Body of pancreas (tissue), 4 donors: ENCODE measurements at regions not wholly inside any gene's neighbourhood (a gene's known extent, or its start where the extent isn't known, plus 50 kb on each side); places are given as distances from the start of the nearest gene placed in this dataset.

Experiments used
- ATAC-seq: fragments of 150-250 bp; one replicate; pipeline ENCODE4 v1.9.1; 2016
- DNase-seq, 4 donors: peaks; one replicate each; pipeline ENCODE4 v3.0.0-alpha.2; 2019
- H3K27ac ChIP-seq, 4 donors: fragments of 200-600 bp; sonication (generic); 1 replicate in 3 of 4; 2 replicates in 1 of 4; pipeline versions ENCODE4 v1.5.1 to v1.6.1; 2016 to 2019; ENCODE audit warnings: mild to moderate bottlenecking in 1 of 4, mixed read lengths in 1 of 4, moderate library complexity in 1 of 4
- H3K27me3 ChIP-seq, 2 donors: fragments of 200-600 bp; sonication (generic); one replicate each; pipeline ENCODE4 v1.6.0; 2016; ENCODE audit warnings: mild to moderate bottlenecking in 1 of 2
- H3K36me3 ChIP-seq, 2 donors: fragments of 200-600 bp; sonication (generic); replicated peaks in 1 of 2; 2 replicates each; pipeline ENCODE4 v1.5.1; 2016; ENCODE audit warnings: low read depth in 2 of 2; ENCODE audit not compliant: insufficient read depth in 1 of 2
- H3K4me1 ChIP-seq: fragments of 200-600 bp; sonication (generic); one replicate; pipeline ENCODE4 v1.6.0; 2016
- H3K4me3 ChIP-seq, 2 donors: fragments of 200-600 bp; sonication (generic); 1 replicate in 1 of 2; 2 replicates in 1 of 2; pipeline ENCODE4 v1.5.1; 2016 to 2019
- H3K9me3 ChIP-seq, 3 donors: fragments of 200-600 bp; sonication (generic); 1 replicate in 2 of 3; 2 replicates in 1 of 3; pipeline ENCODE4 v1.5.1; 2016
- POLR2A ChIP-seq, 3 donors: fragments of 450-650 bp; IDR thresholded peaks; one replicate each; pipeline ENCODE4 v1.6.1; 2016; ENCODE audit warnings: antibody characterized with exemption in 3 of 3, mild to moderate bottlenecking in 2 of 3
- WGBS, 2 donors: methylation state at CpG; one replicate each; pipeline ENCODE4 v1.1.5; 2017; 5-methylcytosine and 5-hydroxymethylcytosine counted together
- intact Hi-C: fragments of 100-400 bp; cut with DNase I; formaldehyde crosslinking; loops from one replicate; pipeline ENCODE4 v1.15.1; 2023
- TF ChIP-seq, protein P1 (sequence below), 7 experiments: fragments of 450-650 bp in 4 of 7; fragments of 200-600 bp in 3 of 7; sonication (generic) in 3 of 7; IDR thresholded peaks; one replicate each; pipeline ENCODE4 v1.5.1; 2016 to 2019; ENCODE audit warnings: antibody characterized with exemption in 7 of 7

DNA sequence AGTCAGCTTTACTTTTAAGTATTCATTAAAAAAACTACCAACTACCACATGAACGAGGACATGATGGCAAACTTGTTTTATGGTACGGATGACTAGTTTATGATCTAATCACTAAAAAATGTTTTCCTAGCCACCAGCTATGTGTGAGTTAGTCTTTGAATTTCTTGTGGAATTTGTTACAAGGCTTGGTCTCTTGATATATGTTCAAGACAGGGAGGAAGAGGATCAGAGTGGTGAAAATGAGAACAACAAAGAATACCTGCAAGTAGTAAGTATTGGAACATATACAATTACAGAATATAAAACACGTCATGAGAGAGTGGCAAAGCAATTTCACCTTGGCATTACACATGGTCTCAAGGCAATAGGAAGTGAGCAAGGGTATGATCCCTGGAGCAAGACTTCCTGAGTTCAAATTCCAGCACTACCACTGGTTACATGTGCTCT, 548.6 kb upstream of the TLE4 start:
- H3K4me3 ChIP-seq = no peak overlapping the region
- DNase-seq = no peak
- 61 to 62% methylated on average over 3 of the region's 3 CpGs for WGBS, 2 donors
- intact Hi-C loops = no loop called here
- H3K36me3 ChIP-seq = no peaks in the 10 kb centered on the region
- no peaks in the 10 kb centered on the region for H3K9me3 ChIP-seq
- ATAC-seq = no peak
- no peak overlapping the region for H3K27ac ChIP-seq
- TF ChIP-seq, protein P1, sequence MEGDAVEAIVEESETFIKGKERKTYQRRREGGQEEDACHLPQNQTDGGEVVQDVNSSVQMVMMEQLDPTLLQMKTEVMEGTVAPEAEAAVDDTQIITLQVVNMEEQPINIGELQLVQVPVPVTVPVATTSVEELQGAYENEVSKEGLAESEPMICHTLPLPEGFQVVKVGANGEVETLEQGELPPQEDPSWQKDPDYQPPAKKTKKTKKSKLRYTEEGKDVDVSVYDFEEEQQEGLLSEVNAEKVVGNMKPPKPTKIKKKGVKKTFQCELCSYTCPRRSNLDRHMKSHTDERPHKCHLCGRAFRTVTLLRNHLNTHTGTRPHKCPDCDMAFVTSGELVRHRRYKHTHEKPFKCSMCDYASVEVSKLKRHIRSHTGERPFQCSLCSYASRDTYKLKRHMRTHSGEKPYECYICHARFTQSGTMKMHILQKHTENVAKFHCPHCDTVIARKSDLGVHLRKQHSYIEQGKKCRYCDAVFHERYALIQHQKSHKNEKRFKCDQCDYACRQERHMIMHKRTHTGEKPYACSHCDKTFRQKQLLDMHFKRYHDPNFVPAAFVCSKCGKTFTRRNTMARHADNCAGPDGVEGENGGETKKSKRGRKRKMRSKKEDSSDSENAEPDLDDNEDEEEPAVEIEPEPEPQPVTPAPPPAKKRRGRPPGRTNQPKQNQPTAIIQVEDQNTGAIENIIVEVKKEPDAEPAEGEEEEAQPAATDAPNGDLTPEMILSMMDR (IDR thresholded peaks at IDR 0.05) = no peak
- no peak for TF ChIP-seq POLR2A (IDR thresholded peaks at IDR 0.05)
- no peaks in the 10 kb centered on the region for H3K4me1 ChIP-seq
- no peaks in the 10 kb centered on the region for H3K27me3 ChIP-seq

- WGBS, 2 donors = 56 to 57% methylated on average over 3 of the region's 3 CpGs
- intact Hi-C loops = no loop called here
- Histone ChIP-seq H3K9me3 (no peaks in the 10 kb centered on the region), H3K27me3 (no peaks in the 10 kb centered on the region), H3K4me3 (no peak overlapping the region), H3K36me3 (no peaks in the 10 kb centered on the region), H3K4me1 (no peaks in the 10 kb centered on the region), H3K27ac (no peak overlapping the region)
- ATAC-seq (no peak), DNase-seq (no peak)
- TF ChIP-seq, protein P1 (IDR thresholded peaks at IDR 0.05) = no peak
- TF ChIP-seq POLR2A (IDR thresholded peaks at IDR 0.05) = no peak
These were observed 545.4 kb upstream of the TLE4 start for GRCh38 chr9:79026316-79026715.

DNA sequence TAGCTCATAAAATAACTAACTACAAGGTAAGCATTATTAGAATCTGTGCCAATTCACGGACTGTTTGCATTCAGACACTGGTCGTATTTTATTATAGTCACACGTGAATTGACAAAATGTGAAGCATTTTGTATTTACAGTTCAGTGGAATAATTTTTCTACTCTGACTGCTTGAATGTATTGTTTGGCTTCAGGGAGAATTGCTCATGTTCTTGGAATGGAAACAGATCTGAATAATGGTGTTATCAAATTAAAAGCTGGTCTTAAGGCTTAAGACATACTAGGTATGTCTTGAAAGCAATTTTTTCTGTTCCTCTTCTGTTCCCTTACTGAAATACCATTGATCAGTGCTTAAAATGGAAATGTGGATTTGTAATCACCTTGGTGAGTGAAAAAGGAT, 543.7 kb upstream of the TLE4 start:
- no peak overlapping the region for H3K4me3 ChIP-seq
- no peak overlapping the region for H3K27ac ChIP-seq
- intact Hi-C loops = no loop called here
- whole genome bisulfite sequencing, 2 donors = 25 to 30% methylated on average over 3 of the region's 3 CpGs
- no peaks in the 10 kb centered on the region for H3K27me3 ChIP-seq
- TF ChIP-seq, protein P1 (IDR thresholded peaks at IDR 0.05) = no peak
- TF ChIP-seq POLR2A (IDR thresholded peaks at IDR 0.05) = no peak
- DNase-seq = no peak
- no peaks in the 10 kb centered on the region for H3K36me3 ChIP-seq
- H3K4me1 ChIP-seq = no peaks in the 10 kb centered on the region
- no peak for ATAC-seq
- no peaks in the 10 kb centered on the region for H3K9me3 ChIP-seq

DNA sequence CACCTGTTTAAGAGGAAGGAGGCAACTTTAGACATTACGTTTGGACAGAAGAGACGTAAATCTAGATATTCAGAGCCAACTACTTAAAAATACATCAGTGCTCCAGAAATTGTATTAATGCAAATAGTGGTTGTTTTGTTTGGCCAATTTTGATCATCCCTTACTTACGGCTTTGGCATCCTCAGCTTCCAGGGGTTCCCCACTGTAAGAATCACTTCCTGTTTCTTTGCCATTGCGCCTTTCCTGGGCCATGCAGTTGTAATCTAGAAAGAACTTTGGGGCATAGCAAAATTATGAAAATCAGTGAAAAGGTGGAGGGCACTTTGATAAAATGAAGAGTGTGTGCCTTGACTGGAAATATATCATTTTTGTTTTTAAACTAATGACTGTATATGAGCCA, 537.2 kb upstream of the TLE4 start:
- WGBS, 2 donors = 76 to 89% methylated on average over 4 of the region's 4 CpGs
- TF ChIP-seq, protein P1 (IDR thresholded peaks at IDR 0.05) = no peak
- no peak for TF ChIP-seq POLR2A (IDR thresholded peaks at IDR 0.05)
- ATAC-seq = no peak

GRCh38 chr9:79037338-79037737, 534.4 kb upstream of the TLE4 start:
- no peak overlapping the region for H3K27ac ChIP-seq
- ATAC-seq = no peak
- 82 to 89% methylated on average over 19 of the region's 19 CpGs for WGBS, 2 donors

More for the DNA sequence above, 537.2 kb upstream of the TLE4 start:
- Histone ChIP-seq H3K9me3 (no peaks in the 10 kb centered on the region), H3K4me3 (no peak overlapping the region), H3K27ac (no peak overlapping the region), H3K4me1 (no peaks in the 10 kb centered on the region), H3K27me3 (no peaks in the 10 kb centered on the region), H3K36me3 (no peaks in the 10 kb centered on the region)
- intact Hi-C loops = no loop called here
- no peak for DNase-seq

More at GRCh38 chr9:79037338-79037737, 534.4 kb upstream of the TLE4 start:
- intact Hi-C loops = no loop called here
- TF ChIP-seq, protein P1 (IDR thresholded peaks at IDR 0.05) = no peak
- no peak for TF ChIP-seq POLR2A (IDR thresholded peaks at IDR 0.05)
- Histone ChIP-seq H3K4me1 (no peaks in the 10 kb centered on the region), H3K36me3 (no peaks in the 10 kb centered on the region), H3K27me3 (no peaks in the 10 kb centered on the region), H3K9me3 (no peaks in the 10 kb centered on the region), H3K4me3 (no peak overlapping the region)
- DNase-seq = no peak
